HUES48 (cell line): ENCODE measurements at regions not wholly inside any gene's neighbourhood (a gene's known extent, or its start where the extent isn't known, plus 50 kb on each side); places are given as distances from the start of the nearest gene placed in this dataset.

Experiments
- H3K27ac ChIP-seq: one replicate; pipeline ENCODE4 v1.7.0; 2013; ENCODE audit warnings: low read depth, low read length, inconsistent platforms
- H3K27me3 ChIP-seq: 2 replicates; pipeline ENCODE4 v1.6.1; 2013; ENCODE audit warnings: mild to moderate bottlenecking, low read length; ENCODE audit not compliant: control insufficient read depth, insufficient read depth
- H3K36me3 ChIP-seq: 2 replicates; pipeline ENCODE4 v1.6.1; 2013; ENCODE audit warnings: low read length; ENCODE audit not compliant: control insufficient read depth, insufficient read depth
- H3K4me1 ChIP-seq: 2 replicates; pipeline ENCODE4 v1.6.1; 2013; ENCODE audit warnings: mild to moderate bottlenecking, low read length; ENCODE audit not compliant: control insufficient read depth, insufficient read depth
- H3K4me3 ChIP-seq: 2 replicates; pipeline ENCODE4 v1.5.1; 2013; ENCODE audit warnings: mild to moderate bottlenecking, low read depth, low read length
- H3K9ac ChIP-seq: 2 replicates; pipeline ENCODE4 v1.6.1; 2013; ENCODE audit warnings: mild to moderate bottlenecking, low read depth, low read length, moderate library complexity
- H3K9me3 ChIP-seq: 2 replicates; pipeline ENCODE4 v1.6.1; 2013; ENCODE audit warnings: low read length; ENCODE audit not compliant: control insufficient read depth, insufficient read depth

DNA sequence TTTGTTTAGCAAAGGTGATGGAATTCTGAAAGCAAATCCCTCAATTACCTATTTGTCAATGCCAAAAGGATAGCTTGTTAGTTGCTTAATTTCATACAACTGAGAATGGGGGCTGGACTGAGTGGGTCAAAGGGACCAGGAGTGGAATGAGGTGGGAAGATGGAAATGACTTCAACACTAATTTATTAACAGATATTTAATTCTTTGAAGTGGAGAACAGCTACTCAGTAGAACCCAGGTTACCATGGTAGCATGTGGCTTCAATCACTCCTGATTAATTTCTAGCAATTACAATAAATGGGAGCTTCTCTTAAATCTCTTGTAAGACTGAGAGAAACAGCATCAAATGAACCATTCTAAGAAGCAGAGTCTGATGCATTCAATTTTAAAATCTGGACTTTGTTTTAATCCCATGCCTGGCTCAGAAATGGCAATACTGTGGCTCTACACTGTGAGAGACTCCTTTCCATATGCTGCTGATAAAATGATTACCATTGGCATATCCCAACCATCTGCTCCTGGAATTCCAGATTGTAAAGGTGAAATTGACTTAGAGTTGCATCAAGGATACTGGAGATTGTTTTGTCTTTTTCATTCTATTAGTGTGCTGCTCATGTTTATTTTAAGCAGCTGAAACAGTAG, 607.8 kb downstream of the SNAPC1 start:
- H3K9me3 ChIP-seq, result no peaks in the 10 kb centered on the region
- no peaks in the 10 kb centered on the region for H3K4me1 ChIP-seq
- H3K36me3 ChIP-seq, result no peaks in the 10 kb centered on the region
- no peaks in the 10 kb centered on the region for H3K27me3 ChIP-seq
- no peak overlapping the region for H3K27ac ChIP-seq
- no peak overlapping the region for H3K9ac ChIP-seq
- no peak overlapping the region for H3K4me3 ChIP-seq

GRCh38 chr14:62373944-62374343, 611.7 kb downstream of the SNAPC1 start:
- H3K27me3 ChIP-seq, result no peaks in the 10 kb centered on the region
- H3K4me3 ChIP-seq, result no peak overlapping the region
- no peaks in the 10 kb centered on the region for H3K36me3 ChIP-seq
- no peak overlapping the region for H3K27ac ChIP-seq
- H3K9ac ChIP-seq, result no peak overlapping the region
- no peaks in the 10 kb centered on the region for H3K4me1 ChIP-seq
- H3K9me3 ChIP-seq, result no peaks in the 10 kb centered on the region

GRCh38 chr14:62378057-62378456, 615.8 kb downstream of the SNAPC1 start:
- no peaks in the 10 kb centered on the region for H3K4me1 ChIP-seq
- no peak overlapping the region for H3K27ac ChIP-seq
- no peaks in the 10 kb centered on the region for H3K9me3 ChIP-seq
- no peaks in the 10 kb centered on the region for H3K36me3 ChIP-seq
- no peaks in the 10 kb centered on the region for H3K27me3 ChIP-seq
- H3K4me3 ChIP-seq, result no peak overlapping the region
- H3K9ac ChIP-seq, result no peak overlapping the region

DNA sequence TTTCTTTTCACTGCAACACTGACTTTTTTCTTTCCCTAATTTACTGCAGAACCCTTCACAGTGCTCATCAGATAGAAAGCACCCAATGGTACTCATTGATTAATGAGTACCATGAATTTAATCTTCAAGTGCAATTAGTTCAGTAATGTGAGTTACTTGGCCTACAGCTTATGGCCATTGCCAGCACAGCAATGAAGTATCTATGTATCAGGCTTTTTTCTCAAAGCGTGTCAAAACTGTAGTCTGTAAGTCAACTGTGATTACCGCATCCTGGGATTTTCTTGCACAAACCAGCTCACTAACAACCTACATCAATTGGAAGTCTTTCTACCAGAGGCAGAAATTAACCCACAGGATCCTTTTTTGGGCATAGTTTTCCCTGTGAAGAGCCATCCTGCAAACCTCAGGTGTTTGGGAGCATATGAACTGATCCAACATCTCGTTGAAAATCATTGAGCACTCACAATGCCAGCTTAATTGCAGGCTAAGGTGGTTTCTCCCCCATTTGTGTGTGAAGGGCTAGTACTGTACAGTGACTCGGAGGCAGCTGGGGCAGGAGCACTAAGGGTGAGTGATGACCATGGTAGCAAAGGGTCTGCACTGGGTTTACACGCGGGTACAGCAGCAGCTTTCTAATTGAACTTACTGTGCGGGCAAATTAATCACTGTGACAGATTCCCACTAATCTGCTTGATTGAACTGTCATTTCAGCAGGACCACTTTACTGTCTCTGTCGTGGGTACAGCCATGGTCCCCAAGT, 619.3 kb downstream of the SNAPC1 start:
- Histone ChIP-seq H3K9me3 (peaks cover 5% of the 10 kb centered on the region), H3K36me3 (no peaks in the 10 kb centered on the region), H3K27me3 (no peaks in the 10 kb centered on the region), H3K4me1 (no peaks in the 10 kb centered on the region), H3K27ac (no peak overlapping the region), H3K4me3 (no peak overlapping the region), H3K9ac (no peak overlapping the region)

DNA sequence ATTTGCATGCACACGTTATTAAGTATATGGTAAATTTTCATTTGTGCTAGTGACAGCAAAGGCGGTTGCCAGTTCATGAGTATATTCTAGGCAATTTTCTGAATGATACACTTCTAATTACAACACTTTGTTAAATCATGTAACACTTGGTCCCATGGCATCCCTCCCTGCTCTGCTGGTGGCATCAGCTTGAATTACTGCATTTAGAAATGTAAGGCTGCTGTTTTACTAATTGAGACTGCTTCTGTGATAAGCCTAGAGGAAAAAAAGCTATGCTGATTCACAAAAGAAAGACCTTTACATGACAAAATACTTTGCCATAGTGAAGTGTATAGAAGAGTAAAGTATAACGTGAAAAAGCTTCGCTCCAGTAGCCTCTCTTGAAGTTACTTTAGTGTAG, 636.1 kb downstream of the KCNH5 start:
- Histone ChIP-seq H3K27ac (peak overlapping the region; percentile 10), H3K4me3 (no peak overlapping the region), H3K9me3 (no peaks in the 10 kb centered on the region), H3K9ac (no peak overlapping the region), H3K27me3 (no peaks in the 10 kb centered on the region), H3K36me3 (no peaks in the 10 kb centered on the region), H3K4me1 (peaks cover 30% of the 10 kb centered on the region)

- Histone ChIP-seq H3K4me1 (peaks cover 30% of the 10 kb centered on the region), H3K9me3 (no peaks in the 10 kb centered on the region), H3K4me3 (no peak overlapping the region), H3K27me3 (no peaks in the 10 kb centered on the region), H3K36me3 (no peaks in the 10 kb centered on the region), H3K9ac (no peak overlapping the region), H3K27ac (peak overlapping the region; percentile 10)
Measured at GRCh38 chr14:62409626-62410300, 635.5 kb downstream of the KCNH5 start.

GRCh38 chr14:62420847-62421246, 624.4 kb downstream of the KCNH5 start:
- Histone ChIP-seq H3K4me3 (no peak overlapping the region), H3K4me1 (no peaks in the 10 kb centered on the region), H3K9me3 (0 out of 2 replicates have a peak, but pooled peaks cover 5% of the 10 kb centered on the region), H3K36me3 (no peaks in the 10 kb centered on the region), H3K27ac (no peak overlapping the region), H3K9ac (no peak overlapping the region), H3K27me3 (no peaks in the 10 kb centered on the region)

DNA sequence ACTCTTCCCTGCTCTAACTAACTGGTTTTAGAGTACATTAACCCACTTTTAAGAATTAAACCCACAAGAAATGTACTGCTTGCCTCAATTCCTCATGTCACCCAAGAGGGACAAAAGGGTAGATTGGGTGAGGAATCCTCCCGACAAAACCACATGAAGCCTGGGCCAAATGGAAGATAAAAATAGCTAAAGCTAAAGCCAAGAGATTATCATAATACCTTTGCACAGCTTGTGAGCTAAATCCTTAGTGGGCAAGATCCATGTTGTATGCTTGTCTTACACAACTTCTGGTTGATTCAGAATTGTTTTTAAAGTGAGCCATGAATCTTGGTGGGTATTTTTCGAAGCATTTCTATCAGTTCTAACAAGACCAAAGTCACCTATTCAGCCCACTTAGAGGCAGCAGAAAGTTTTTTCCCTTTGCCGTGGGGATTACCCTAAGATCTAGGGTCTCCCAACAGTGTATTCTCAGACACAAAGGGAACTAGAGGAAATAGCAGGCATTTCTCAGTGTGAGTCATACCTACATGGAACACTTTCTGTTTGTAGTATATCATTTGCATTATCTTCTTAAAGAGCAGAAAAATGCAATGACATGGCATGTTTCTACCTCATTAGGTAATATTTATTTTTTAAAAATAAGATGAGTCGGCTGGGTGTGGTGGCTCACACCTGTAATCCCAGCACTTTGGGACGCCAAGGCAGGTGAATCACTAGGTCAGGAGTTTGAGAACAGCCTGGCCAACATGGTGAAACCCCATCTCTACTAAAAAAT, 616.6 kb downstream of the KCNH5 start:
- H3K4me3 ChIP-seq, result no peak overlapping the region
- peaks cover 24% of the 10 kb centered on the region for H3K9me3 ChIP-seq
- no peaks in the 10 kb centered on the region for H3K27me3 ChIP-seq
- H3K27ac ChIP-seq, result no peak overlapping the region
- no peaks in the 10 kb centered on the region for H3K4me1 ChIP-seq
- no peak overlapping the region for H3K9ac ChIP-seq
- H3K36me3 ChIP-seq, result no peaks in the 10 kb centered on the region

- no peak overlapping the region for H3K27ac ChIP-seq
- H3K4me1 ChIP-seq, result no peaks in the 10 kb centered on the region
- no peaks in the 10 kb centered on the region for H3K36me3 ChIP-seq
- no peak overlapping the region for H3K4me3 ChIP-seq
- no peaks in the 10 kb centered on the region for H3K27me3 ChIP-seq
- peaks cover 23% of the 10 kb centered on the region for H3K9me3 ChIP-seq
- no peak overlapping the region for H3K9ac ChIP-seq
Measured at GRCh38 chr14:62429683-62430082, 615.6 kb downstream of the KCNH5 start.

GRCh38 chr14:62431496-62431895, 613.8 kb downstream of the KCNH5 start:
- H3K27me3 ChIP-seq, result no peaks in the 10 kb centered on the region
- peaks cover 34% of the 10 kb centered on the region for H3K9me3 ChIP-seq
- H3K36me3 ChIP-seq, result no peaks in the 10 kb centered on the region
- no peaks in the 10 kb centered on the region for H3K4me1 ChIP-seq
- H3K9ac ChIP-seq, result no peak overlapping the region
- no peak overlapping the region for H3K27ac ChIP-seq
- H3K4me3 ChIP-seq, result no peak overlapping the region
